ENCODE measurements at regions not wholly inside any gene's neighbourhood (a gene's known extent, or its start where the extent isn't known, plus 50 kb on each side); places are given as distances from the start of the nearest gene placed in this dataset.

- no peaks in the 10 kb centered on the region for H3K9me3 Mint-ChIP-seq
These were observed 118.0 kb upstream of the POU3F2 start for GRCh38 chr6:98716341-98716740.

GRCh38 chr6:98717322-98717877, 117.0 kb upstream of the POU3F2 start:
- Mint-ChIP-seq H3K27me3 (peaks cover 8% of the 10 kb centered on the region), H3K9me3 (no peaks in the 10 kb centered on the region), H3K4me1 (no peaks in the 10 kb centered on the region), H3K4me3 (no peak overlapping the region), H3K27ac (no peak overlapping the region), H3K36me3 (ENCODE audit: low read depth) (no peaks in the 10 kb centered on the region)
- ATAC-seq: no peak
- no peak for DNase-seq

More at GRCh38 chr6:98716341-98716740, 118.0 kb upstream of the POU3F2 start:
- peaks cover 8% of the 10 kb centered on the region for H3K27me3 Mint-ChIP-seq
- no peak overlapping the region for H3K27ac Mint-ChIP-seq
- no peaks in the 10 kb centered on the region for H3K4me1 Mint-ChIP-seq
- H3K36me3 Mint-ChIP-seq (ENCODE audit: low read depth): no peaks in the 10 kb centered on the region
- H3K4me3 Mint-ChIP-seq: no peak overlapping the region
- DNase-seq (no peak), ATAC-seq (no peak)

- Mint-ChIP-seq H3K27me3 (peaks cover 8% of the 10 kb centered on the region), H3K4me3 (no peak overlapping the region), H3K4me1 (no peaks in the 10 kb centered on the region), H3K27ac (no peak overlapping the region), H3K36me3 (ENCODE audit: low read depth) (no peaks in the 10 kb centered on the region), H3K9me3 (no peaks in the 10 kb centered on the region)
- no peak for ATAC-seq
- DNase-seq: no peak
These were observed 116.4 kb upstream of the POU3F2 start for GRCh38 chr6:98717988-98718387.

- Mint-ChIP-seq H3K4me3 (no peak overlapping the region), H3K9me3 (no peaks in the 10 kb centered on the region), H3K36me3 (ENCODE audit: low read depth) (no peaks in the 10 kb centered on the region), H3K27me3 (no peaks in the 10 kb centered on the region), H3K27ac (no peak overlapping the region), H3K4me1 (no peaks in the 10 kb centered on the region)
- no peak for DNase-seq
- ATAC-seq: no peak
These were observed 109.8 kb upstream of the POU3F2 start for GRCh38 chr6:98724537-98724936.

GRCh38 chr6:98747273-98747672, 87.1 kb upstream of the POU3F2 start:
- Mint-ChIP-seq H3K27ac (no peak overlapping the region), H3K9me3 (peaks cover 6% of the 10 kb centered on the region), H3K27me3 (peaks cover 4% of the 10 kb centered on the region), H3K4me1 (no peaks in the 10 kb centered on the region), H3K4me3 (no peak overlapping the region), H3K36me3 (ENCODE audit: low read depth) (no peaks in the 10 kb centered on the region)
- no peak for DNase-seq
- ATAC-seq: no peak

GRCh38 chr6:98747960-98748359, 86.4 kb upstream of the POU3F2 start:
- H3K9me3 Mint-ChIP-seq: peaks cover 9% of the 10 kb centered on the region
- H3K4me3 Mint-ChIP-seq: no peak overlapping the region
- no peaks in the 10 kb centered on the region for H3K4me1 Mint-ChIP-seq
- H3K27me3 Mint-ChIP-seq: peaks cover 2% of the 10 kb centered on the region
- no peak overlapping the region for H3K27ac Mint-ChIP-seq
- DNase-seq (no peak), ATAC-seq (no peak)
- H3K36me3 Mint-ChIP-seq (ENCODE audit: low read depth): no peaks in the 10 kb centered on the region

- no peak for ATAC-seq
- H3K4me3 Mint-ChIP-seq: no peak overlapping the region
These were observed 74.9 kb upstream of the POU3F2 start for GRCh38 chr6:98759459-98759858.

GRCh38 chr6:98764373-98764911, 69.9 kb upstream of the POU3F2 start:
- no peaks in the 10 kb centered on the region for H3K4me1 Mint-ChIP-seq
- ATAC-seq: no peak
- H3K4me3 Mint-ChIP-seq: no peak overlapping the region

More at GRCh38 chr6:98759459-98759858, 74.9 kb upstream of the POU3F2 start:
- H3K9me3 Mint-ChIP-seq: no peaks in the 10 kb centered on the region
- H3K27ac Mint-ChIP-seq: no peak overlapping the region
- H3K27me3 Mint-ChIP-seq: peaks cover 11% of the 10 kb centered on the region
- DNase-seq: no peak
- H3K4me1 Mint-ChIP-seq: no peaks in the 10 kb centered on the region
- H3K36me3 Mint-ChIP-seq (ENCODE audit: low read depth): no peaks in the 10 kb centered on the region

GRCh38 chr6:98769546-98769945, 64.8 kb upstream of the POU3F2 start:
- Mint-ChIP-seq H3K27me3 (peaks cover 36% of the 10 kb centered on the region), H3K36me3 (ENCODE audit: low read depth) (no peaks in the 10 kb centered on the region), H3K4me3 (no peak overlapping the region), H3K4me1 (no peaks in the 10 kb centered on the region), H3K9me3 (no peaks in the 10 kb centered on the region), H3K27ac (no peak overlapping the region)
- ATAC-seq (no peak), DNase-seq (no peak)

More at GRCh38 chr6:98764373-98764911, 69.9 kb upstream of the POU3F2 start:
- Mint-ChIP-seq H3K27me3 (peaks cover 25% of the 10 kb centered on the region), H3K36me3 (ENCODE audit: low read depth) (no peaks in the 10 kb centered on the region), H3K9me3 (no peaks in the 10 kb centered on the region), H3K27ac (no peak overlapping the region)
- DNase-seq: no peak

GRCh38 chr6:98775205-98775604, 59.2 kb upstream of the POU3F2 start:
- H3K4me1 Mint-ChIP-seq: no peaks in the 10 kb centered on the region
- H3K27ac Mint-ChIP-seq: no peak overlapping the region
- peaks cover 30% of the 10 kb centered on the region for H3K27me3 Mint-ChIP-seq

GRCh38 chr6:98777762-98778161, 56.6 kb upstream of the POU3F2 start:
- H3K4me3 Mint-ChIP-seq: no peak overlapping the region
- H3K27me3 Mint-ChIP-seq: peaks cover 23% of the 10 kb centered on the region
- DNase-seq (no peak), ATAC-seq (no peak)
- no peaks in the 10 kb centered on the region for H3K4me1 Mint-ChIP-seq
- no peaks in the 10 kb centered on the region for H3K36me3 Mint-ChIP-seq (ENCODE audit: low read depth)
- no peak overlapping the region for H3K27ac Mint-ChIP-seq
- no peaks in the 10 kb centered on the region for H3K9me3 Mint-ChIP-seq

More at GRCh38 chr6:98775205-98775604, 59.2 kb upstream of the POU3F2 start:
- Mint-ChIP-seq H3K9me3 (no peaks in the 10 kb centered on the region), H3K4me3 (no peak overlapping the region), H3K36me3 (ENCODE audit: low read depth) (no peaks in the 10 kb centered on the region)
- DNase-seq: no peak
- ATAC-seq: no peak

GRCh38 chr6:98779618-98780017, 54.8 kb upstream of the POU3F2 start:
- DNase-seq: no peak
- no peaks in the 10 kb centered on the region for H3K9me3 Mint-ChIP-seq
- ATAC-seq: no peak
- no peak overlapping the region for H3K27ac Mint-ChIP-seq
- no peaks in the 10 kb centered on the region for H3K36me3 Mint-ChIP-seq (ENCODE audit: low read depth)
- no peaks in the 10 kb centered on the region for H3K4me1 Mint-ChIP-seq
- H3K4me3 Mint-ChIP-seq: no peak overlapping the region
- peaks cover 10% of the 10 kb centered on the region for H3K27me3 Mint-ChIP-seq

GRCh38 chr6:98782772-98783171, 51.6 kb upstream of the POU3F2 start:
- H3K4me1 Mint-ChIP-seq: no peaks in the 10 kb centered on the region

GRCh38 chr6:98783578-98783977, 50.8 kb upstream of the POU3F2 start:
- Mint-ChIP-seq H3K27me3 (peaks cover 23% of the 10 kb centered on the region), H3K27ac (no peak overlapping the region)
- ATAC-seq: no peak

More at GRCh38 chr6:98782772-98783171, 51.6 kb upstream of the POU3F2 start:
- no peak overlapping the region for H3K4me3 Mint-ChIP-seq
- H3K27me3 Mint-ChIP-seq: peaks cover 16% of the 10 kb centered on the region
- no peaks in the 10 kb centered on the region for H3K36me3 Mint-ChIP-seq (ENCODE audit: low read depth)
- ATAC-seq (no peak), DNase-seq (no peak)
- no peaks in the 10 kb centered on the region for H3K9me3 Mint-ChIP-seq
- no peak overlapping the region for H3K27ac Mint-ChIP-seq

More at GRCh38 chr6:98783578-98783977, 50.8 kb upstream of the POU3F2 start:
- DNase-seq: no peak
- H3K4me1 Mint-ChIP-seq: no peaks in the 10 kb centered on the region
- no peak overlapping the region for H3K4me3 Mint-ChIP-seq
- H3K36me3 Mint-ChIP-seq (ENCODE audit: low read depth): no peaks in the 10 kb centered on the region
- no peaks in the 10 kb centered on the region for H3K9me3 Mint-ChIP-seq

All from activated naive CD8-positive, alpha-beta T cell treated with anti-CD3 and anti-CD28 coated beads, Interleukin-2, amount 50 U/mL, for 24 hours (primary cell).